ENCODE measurements at regions not wholly inside any gene's neighbourhood (a gene's known extent, or its start where the extent isn't known, plus 50 kb on each side); places are given as distances from the start of the nearest gene placed in this dataset.

GRCh38 chr1:213723187-213723586 lies 264.6 kb upstream of the PROX1 start:
- no peak for DNase-seq (ENCODE audit: low read depth)
- H3K4me3 ChIP-seq (ENCODE audit: low read length), result no peak overlapping the region
- TF ChIP-seq CTCF (conservative IDR thresholded peaks at IDR 0.05; ENCODE audit: low read depth, low read length), result no peak

- H3K4me3 ChIP-seq (ENCODE audit: low read length), result no peak overlapping the region
- no peak for TF ChIP-seq CTCF (conservative IDR thresholded peaks at IDR 0.05; ENCODE audit: low read depth, low read length)
- no peak for DNase-seq (ENCODE audit: low read depth)
Observed at GRCh38 chr1:213724640-213725536, 262.9 kb upstream of the PROX1 start.

GRCh38 chr1:213727853-213728592 lies 259.8 kb upstream of the PROX1 start:
- DNase-seq (ENCODE audit: low read depth), result no peak
- TF ChIP-seq CTCF (conservative IDR thresholded peaks at IDR 0.05; ENCODE audit: low read depth, low read length), result no peak
- no peak overlapping the region for H3K4me3 ChIP-seq (ENCODE audit: low read length)

GRCh38 chr1:213728593-213729536 lies 258.9 kb upstream of the PROX1 start:
- no peak for TF ChIP-seq CTCF (conservative IDR thresholded peaks at IDR 0.05; ENCODE audit: low read depth, low read length)
- H3K4me3 ChIP-seq (ENCODE audit: low read length), result no peak overlapping the region
- no peak for DNase-seq (ENCODE audit: low read depth)

DNA sequence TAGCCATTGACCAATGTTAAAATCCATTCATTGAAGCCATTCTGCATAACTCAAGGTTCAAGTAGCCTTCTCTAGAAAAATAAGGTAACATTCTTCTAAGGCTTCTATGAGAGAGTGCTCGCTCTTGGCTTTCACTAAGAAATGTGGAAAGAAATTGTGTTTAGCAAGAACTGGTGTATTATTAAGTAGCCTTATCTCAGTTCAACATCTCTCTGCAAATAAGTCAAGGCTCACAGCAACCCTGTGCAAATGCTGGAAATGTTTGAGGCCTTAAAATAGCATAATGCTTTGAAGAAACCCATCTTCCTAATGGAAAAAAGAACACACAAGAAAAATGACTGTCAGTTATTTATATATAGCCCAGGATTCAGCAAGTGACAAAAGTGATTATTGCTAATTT lies 254.1 kb upstream of the PROX1 start:
- DNase-seq (ENCODE audit: low read depth), result no peak
- no peak overlapping the region for H3K4me3 ChIP-seq (ENCODE audit: low read length)
- no peak for TF ChIP-seq CTCF (conservative IDR thresholded peaks at IDR 0.05; ENCODE audit: low read depth, low read length)

DNA sequence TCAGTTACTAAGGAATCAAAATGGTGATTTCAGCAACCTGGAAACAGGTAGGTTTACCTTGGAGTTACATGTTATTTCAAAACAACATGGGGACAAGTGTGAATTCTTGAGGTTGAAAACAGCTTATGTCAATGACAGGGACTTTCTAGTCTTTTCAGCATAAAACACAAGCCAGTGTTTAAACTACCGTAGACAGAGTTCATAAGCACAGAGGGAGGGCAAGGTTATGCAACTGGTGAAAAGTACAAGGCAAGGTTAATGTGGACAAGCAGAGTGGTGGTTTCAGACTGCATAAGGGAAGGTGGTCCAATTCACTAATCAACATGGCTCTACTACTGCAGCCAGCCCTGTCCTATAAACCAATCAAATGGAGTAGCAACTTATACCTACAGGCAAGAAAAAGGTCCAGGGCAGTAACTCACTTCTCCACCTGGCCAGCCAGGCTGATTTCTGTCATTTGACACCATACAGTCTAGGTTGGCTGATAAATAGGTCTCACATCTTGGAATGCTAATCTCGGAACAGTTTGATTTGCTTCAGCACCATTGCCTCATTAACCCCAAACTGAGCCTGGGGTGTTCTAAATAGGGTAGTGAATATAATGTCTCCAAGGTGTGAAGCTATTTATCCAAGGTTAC lies 250.3 kb upstream of the PROX1 start:
- TF ChIP-seq CTCF (conservative IDR thresholded peaks at IDR 0.05; ENCODE audit: low read depth, low read length), result no peak
- H3K4me3 ChIP-seq (ENCODE audit: low read length), result no peak overlapping the region
- DNase-seq (ENCODE audit: low read depth), result no peak

All from retinal pigment epithelial cell (primary cell).